NT2/D1 (cell line): ENCODE measurements at regions not wholly inside any gene's neighbourhood (a gene's known extent, or its start where the extent isn't known, plus 50 kb on each side); places are given as distances from the start of the nearest gene placed in this dataset.

ENCODE experiments used
- SUZ12 ChIP-seq: IDR thresholded peaks from 2 replicates; pipeline ENCODE4 v1.6.1; 2011; ENCODE audit not compliant: insufficient read length, insufficient read depth; ENCODE audit errors: extremely low read depth
- YY1 ChIP-seq: IDR thresholded peaks from 2 replicates; pipeline ENCODE4 v1.6.1; 2011; ENCODE audit not compliant: insufficient read length, insufficient read depth
- ZNF274 ChIP-seq: IDR thresholded peaks from 2 replicates; pipeline ENCODE4 v1.6.1; 2011; ENCODE audit warnings: mild to moderate bottlenecking, low read depth, low read length

- TF ChIP-seq ZNF274 (no peak), SUZ12 (no peak), YY1 (no peak)
These were observed 109.1 kb upstream of the CYP1B1 start for GRCh38 chr2:38185012-38185491.
